DND-41 (cell line): ENCODE measurements at regions not wholly inside any gene's neighbourhood (a gene's known extent, or its start where the extent isn't known, plus 50 kb on each side); places are given as distances from the start of the nearest gene placed in this dataset.

Source experiments
- CTCF ChIP-seq: IDR thresholded peaks from 2 replicates; pipeline ENCODE4 v1.5.1; 2012; ENCODE audit warnings: borderline replicate concordance, low read length, moderate library complexity, mild to moderate bottlenecking; ENCODE audit not compliant: poor library complexity, severe bottlenecking; ENCODE audit errors: extremely low read depth
- EZH2 ChIP-seq: IDR thresholded peaks from 3 replicates; pipeline ENCODE4 v1.6.1; 2012; ENCODE audit warnings: borderline replicate concordance, low read depth, mild to moderate bottlenecking, moderate library complexity, low read length, inconsistent platforms; ENCODE audit not compliant: severe bottlenecking

- no peak for TF ChIP-seq CTCF
- TF ChIP-seq EZH2, result no peak
Observed at GRCh38 chr5:16350816-16351215, 114.8 kb downstream of the ZNF622 start.
